ENCODE measurements at regions not wholly inside any gene's neighbourhood (a gene's known extent, or its start where the extent isn't known, plus 50 kb on each side); places are given as distances from the start of the nearest gene placed in this dataset.

- no peak for TF ChIP-seq CTCF (IDR thresholded peaks at IDR 0.05)
- DNase-seq (ENCODE audit: extremely low spot score, unreplicated experiment): no peak
- H3K27me3 Mint-ChIP-seq (ENCODE audit: unreplicated experiment): peaks cover 4% of the 10 kb centered on the region
- no peak overlapping the region for H3K4me3 Mint-ChIP-seq (ENCODE audit: unreplicated experiment)
- H3K9me3 Mint-ChIP-seq (ENCODE audit: unreplicated experiment): no peaks in the 10 kb centered on the region
- H3K4me1 Mint-ChIP-seq (ENCODE audit: unreplicated experiment): no peaks in the 10 kb centered on the region
- no peak overlapping the region for H3K27ac Mint-ChIP-seq (ENCODE audit: unreplicated experiment)
- no peaks in the 10 kb centered on the region for H3K36me3 Mint-ChIP-seq (ENCODE audit: unreplicated experiment)
These were observed 104.9 kb upstream of the SMAD3 start for GRCh38 chr15:66960519-66960918.

- no peak for TF ChIP-seq CTCF (IDR thresholded peaks at IDR 0.05)
- Mint-ChIP-seq H3K9me3 (ENCODE audit: unreplicated experiment) (no peaks in the 10 kb centered on the region), H3K27me3 (ENCODE audit: unreplicated experiment) (peaks cover 4% of the 10 kb centered on the region), H3K4me3 (ENCODE audit: unreplicated experiment) (no peak overlapping the region), H3K27ac (ENCODE audit: unreplicated experiment) (no peak overlapping the region), H3K4me1 (ENCODE audit: unreplicated experiment) (no peaks in the 10 kb centered on the region), H3K36me3 (ENCODE audit: unreplicated experiment) (no peaks in the 10 kb centered on the region)
- DNase-seq (ENCODE audit: extremely low spot score, unreplicated experiment): no peak
These were observed 104.0 kb upstream of the SMAD3 start for GRCh38 chr15:66961407-66961884.

DNA sequence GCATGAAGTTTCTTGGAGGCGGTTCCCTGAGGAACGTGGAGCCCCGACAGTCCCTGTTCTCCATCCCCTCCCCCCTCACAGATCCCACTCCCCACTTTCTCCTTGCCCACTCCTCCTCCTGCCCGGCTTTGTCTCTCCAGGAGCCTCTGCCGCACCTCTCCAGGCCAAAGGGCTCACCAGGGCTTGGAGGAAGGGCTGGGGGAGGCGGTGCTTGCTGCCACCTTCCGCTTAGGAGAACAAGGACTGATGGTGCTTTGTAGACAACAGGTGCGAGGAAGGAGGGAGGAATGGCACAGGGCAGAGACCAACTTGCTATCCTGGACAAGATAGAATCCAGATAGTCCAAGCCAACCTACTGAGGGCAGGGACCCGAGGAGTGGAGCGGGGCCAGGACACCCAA is 103.5 kb upstream of the SMAD3 start:
- TF ChIP-seq CTCF (IDR thresholded peaks at IDR 0.05): no peak
- no peaks in the 10 kb centered on the region for H3K36me3 Mint-ChIP-seq (ENCODE audit: unreplicated experiment)
- peaks cover 4% of the 10 kb centered on the region for H3K27me3 Mint-ChIP-seq (ENCODE audit: unreplicated experiment)
- H3K4me3 Mint-ChIP-seq (ENCODE audit: unreplicated experiment): no peak overlapping the region
- no peak for DNase-seq (ENCODE audit: extremely low spot score, unreplicated experiment)
- H3K27ac Mint-ChIP-seq (ENCODE audit: unreplicated experiment): no peak overlapping the region
- no peaks in the 10 kb centered on the region for H3K9me3 Mint-ChIP-seq (ENCODE audit: unreplicated experiment)
- no peaks in the 10 kb centered on the region for H3K4me1 Mint-ChIP-seq (ENCODE audit: unreplicated experiment)

DNA sequence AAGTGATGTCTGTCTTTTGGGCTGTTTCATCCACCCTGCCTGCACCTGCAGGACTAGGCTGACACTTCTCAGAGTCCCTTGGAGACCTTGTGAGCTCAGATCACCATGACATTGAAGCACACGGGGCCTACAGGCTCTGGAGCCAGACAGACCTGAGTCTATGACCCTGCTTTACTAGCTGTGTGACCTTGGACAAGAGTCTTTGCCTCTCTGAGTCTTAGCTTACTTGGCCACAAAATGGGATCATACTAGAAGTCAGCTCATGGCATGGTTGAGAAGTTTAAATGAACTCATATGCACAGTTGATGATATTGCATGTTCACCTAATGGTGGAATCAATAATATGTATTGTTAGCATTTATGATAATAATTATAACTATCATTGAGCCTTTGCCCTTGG is 102.9 kb upstream of the SMAD3 start:
- no peaks in the 10 kb centered on the region for H3K9me3 Mint-ChIP-seq (ENCODE audit: unreplicated experiment)
- no peak overlapping the region for H3K27ac Mint-ChIP-seq (ENCODE audit: unreplicated experiment)
- no peak overlapping the region for H3K4me3 Mint-ChIP-seq (ENCODE audit: unreplicated experiment)
- no peaks in the 10 kb centered on the region for H3K4me1 Mint-ChIP-seq (ENCODE audit: unreplicated experiment)
- DNase-seq (ENCODE audit: extremely low spot score, unreplicated experiment): no peak
- H3K27me3 Mint-ChIP-seq (ENCODE audit: unreplicated experiment): peaks cover 4% of the 10 kb centered on the region
- no peaks in the 10 kb centered on the region for H3K36me3 Mint-ChIP-seq (ENCODE audit: unreplicated experiment)
- TF ChIP-seq CTCF (IDR thresholded peaks at IDR 0.05): no peak

- DNase-seq (ENCODE audit: extremely low spot score, unreplicated experiment): no peak
- Mint-ChIP-seq H3K36me3 (ENCODE audit: unreplicated experiment) (no peaks in the 10 kb centered on the region), H3K27me3 (ENCODE audit: unreplicated experiment) (peaks cover 4% of the 10 kb centered on the region), H3K4me1 (ENCODE audit: unreplicated experiment) (no peaks in the 10 kb centered on the region), H3K27ac (ENCODE audit: unreplicated experiment) (no peak overlapping the region), H3K4me3 (ENCODE audit: unreplicated experiment) (no peak overlapping the region), H3K9me3 (ENCODE audit: unreplicated experiment) (no peaks in the 10 kb centered on the region)
- no peak for TF ChIP-seq CTCF (IDR thresholded peaks at IDR 0.05)
These were observed 102.3 kb upstream of the SMAD3 start for GRCh38 chr15:66963084-66963483.
